DOHH2 (cell line): ENCODE measurements at regions not wholly inside any gene's neighbourhood (a gene's known extent, or its start where the extent isn't known, plus 50 kb on each side); places are given as distances from the start of the nearest gene placed in this dataset.

Source experiments
- H3F3A ChIP-seq: fragments of 200-600 bp; sonication (generic), shearing (Covaris generic); 2 replicates; pipeline ENCODE4 v1.6.0; 2016; ENCODE audit warnings: antibody characterized with exemption, mild to moderate bottlenecking; ENCODE audit not compliant: control insufficient read depth, insufficient read depth
- H3K27ac ChIP-seq: fragments of 200-600 bp; sonication (generic); 2 replicates; pipeline ENCODE4 v1.5.1; 2014; ENCODE audit warnings: low read depth, mild to moderate bottlenecking, low read length, moderate library complexity
- H3K27me3 ChIP-seq: fragments of 200-600 bp; sonication (generic); 2 replicates; pipeline ENCODE4 v1.6.1; 2014; ENCODE audit warnings: mild to moderate bottlenecking, low read length, mixed read lengths; ENCODE audit not compliant: control insufficient read depth
- H3K36me3 ChIP-seq: fragments of 200-600 bp; sonication (generic); 2 replicates; pipeline ENCODE4 v1.6.1; 2014; ENCODE audit warnings: mild to moderate bottlenecking, low read length, moderate library complexity, mixed read lengths; ENCODE audit not compliant: control insufficient read depth
- H3K4me1 ChIP-seq: fragments of 200-600 bp; sonication (generic); 2 replicates; pipeline ENCODE4 v1.6.1; 2014; ENCODE audit warnings: mild to moderate bottlenecking, low read length, mixed read lengths; ENCODE audit not compliant: control insufficient read depth
- H3K4me2 ChIP-seq: fragments of 200-600 bp; sonication (generic); 2 replicates; pipeline ENCODE4 v1.6.0; 2014; ENCODE audit warnings: mild to moderate bottlenecking, low read length, moderate library complexity
- H3K4me3 ChIP-seq: fragments of 200-600 bp; sonication (generic); 2 replicates; pipeline ENCODE4 v1.5.1; 2014; ENCODE audit warnings: mild to moderate bottlenecking, low read length, mixed read lengths
- H3K79me2 ChIP-seq: fragments of 200-600 bp; sonication (generic); 2 replicates; pipeline ENCODE4 v1.6.1; 2014; ENCODE audit warnings: mild to moderate bottlenecking, low read length, mixed read lengths; ENCODE audit not compliant: control insufficient read depth
- H3K9me2 ChIP-seq: fragments of 200-600 bp; sonication (generic); replicated peaks from 2 replicates; pipeline ENCODE4 v1.6.1; 2014; ENCODE audit warnings: mild to moderate bottlenecking, low read length, mixed read lengths; ENCODE audit not compliant: control insufficient read depth
- H3K9me3 ChIP-seq: fragments of 200-600 bp; sonication (generic); 2 replicates; pipeline ENCODE4 v1.6.1; 2014; ENCODE audit warnings: antibody characterized with exemption, low read length, mixed read lengths; ENCODE audit not compliant: control insufficient read depth, insufficient read depth
- H4K20me1 ChIP-seq: fragments of 200-600 bp; sonication (generic); 2 replicates; pipeline ENCODE4 v1.6.0; 2014; ENCODE audit warnings: low read depth, mild to moderate bottlenecking, antibody characterized with exemption, low read length, moderate library complexity; ENCODE audit not compliant: control insufficient read depth, insufficient read depth
- EZH2phosphoT487 ChIP-seq: fragments of 200-600 bp; sonication (generic); IDR thresholded peaks from 2 replicates; pipeline ENCODE4 v1.6.1; 2017; ENCODE audit warnings: borderline replicate concordance, mild to moderate bottlenecking, antibody characterized with exemption, low read length, moderate library complexity, mixed read lengths
- TF ChIP-seq, protein P1 (sequence below): fragments of 200-600 bp; sonication (generic); IDR thresholded peaks from one replicate; pipeline ENCODE4 v1.5.1; 2014; ENCODE audit warnings: antibody characterized with exemption, mild to moderate bottlenecking, low read depth, low read length; ENCODE audit not compliant: poor library complexity, severe bottlenecking

DNA sequence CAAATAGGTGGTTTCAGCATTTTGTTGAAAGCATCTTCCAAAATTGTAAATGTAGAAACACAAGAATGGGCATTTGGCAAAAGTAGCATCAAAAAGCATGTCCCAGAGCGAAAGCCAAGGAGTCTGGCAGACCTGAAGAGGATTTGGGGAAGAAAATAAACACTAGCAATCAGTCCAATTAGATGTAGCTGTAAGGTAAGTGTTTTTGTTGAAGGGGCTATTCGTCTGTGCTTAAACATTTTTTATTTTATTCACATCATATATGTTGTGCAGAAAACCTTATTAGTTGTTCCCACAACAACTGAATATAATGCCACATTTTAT is 954.1 kb upstream of the COX7C start:
- Histone ChIP-seq H3K4me3 (no peak overlapping the region), H3K27ac (no peak overlapping the region), H3F3A (no peaks in the 10 kb centered on the region), H3K27me3 (no peaks in the 10 kb centered on the region), H3K9me3 (no peaks in the 10 kb centered on the region), H3K36me3 (no peaks in the 10 kb centered on the region), H3K4me2 (no peak overlapping the region), H3K4me1 (no peaks in the 10 kb centered on the region), H3K9me2 (no peaks in the 10 kb centered on the region), H3K79me2 (no peaks in the 10 kb centered on the region), H4K20me1 (no peaks in the 10 kb centered on the region)
- TF ChIP-seq, protein P1, sequence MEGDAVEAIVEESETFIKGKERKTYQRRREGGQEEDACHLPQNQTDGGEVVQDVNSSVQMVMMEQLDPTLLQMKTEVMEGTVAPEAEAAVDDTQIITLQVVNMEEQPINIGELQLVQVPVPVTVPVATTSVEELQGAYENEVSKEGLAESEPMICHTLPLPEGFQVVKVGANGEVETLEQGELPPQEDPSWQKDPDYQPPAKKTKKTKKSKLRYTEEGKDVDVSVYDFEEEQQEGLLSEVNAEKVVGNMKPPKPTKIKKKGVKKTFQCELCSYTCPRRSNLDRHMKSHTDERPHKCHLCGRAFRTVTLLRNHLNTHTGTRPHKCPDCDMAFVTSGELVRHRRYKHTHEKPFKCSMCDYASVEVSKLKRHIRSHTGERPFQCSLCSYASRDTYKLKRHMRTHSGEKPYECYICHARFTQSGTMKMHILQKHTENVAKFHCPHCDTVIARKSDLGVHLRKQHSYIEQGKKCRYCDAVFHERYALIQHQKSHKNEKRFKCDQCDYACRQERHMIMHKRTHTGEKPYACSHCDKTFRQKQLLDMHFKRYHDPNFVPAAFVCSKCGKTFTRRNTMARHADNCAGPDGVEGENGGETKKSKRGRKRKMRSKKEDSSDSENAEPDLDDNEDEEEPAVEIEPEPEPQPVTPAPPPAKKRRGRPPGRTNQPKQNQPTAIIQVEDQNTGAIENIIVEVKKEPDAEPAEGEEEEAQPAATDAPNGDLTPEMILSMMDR: no peak
- no peak for TF ChIP-seq EZH2phosphoT487

DNA sequence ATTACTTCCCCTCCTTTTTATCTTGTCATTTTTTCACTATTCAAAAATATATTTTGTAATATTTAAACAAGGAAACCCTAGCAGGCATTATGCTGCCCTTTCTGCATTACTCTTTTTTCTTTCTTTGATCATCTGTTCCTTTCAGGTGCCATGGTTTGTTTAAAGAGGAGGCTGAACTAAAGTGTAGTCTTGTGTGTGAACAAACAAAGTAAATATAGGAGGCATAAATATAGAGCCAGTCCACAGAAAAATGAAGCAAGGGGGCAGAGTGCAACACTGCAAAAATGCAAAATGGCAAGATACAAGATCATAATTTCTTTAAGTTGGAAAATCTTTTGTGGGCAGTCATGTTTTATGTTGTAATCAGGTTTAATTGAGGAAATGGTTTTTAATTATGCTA is 947.3 kb upstream of the COX7C start:
- H3K4me2 ChIP-seq: no peak overlapping the region
- no peaks in the 10 kb centered on the region for H3K9me2 ChIP-seq
- no peaks in the 10 kb centered on the region for H3K27me3 ChIP-seq
- H3K79me2 ChIP-seq: no peaks in the 10 kb centered on the region
- H3K36me3 ChIP-seq: no peaks in the 10 kb centered on the region
- H3K9me3 ChIP-seq: no peaks in the 10 kb centered on the region
- TF ChIP-seq EZH2phosphoT487: no peak
- TF ChIP-seq, protein P1: no peak
- H3F3A ChIP-seq: no peaks in the 10 kb centered on the region
- no peak overlapping the region for H3K4me3 ChIP-seq
- no peaks in the 10 kb centered on the region for H3K4me1 ChIP-seq
- no peak overlapping the region for H3K27ac ChIP-seq
- no peaks in the 10 kb centered on the region for H4K20me1 ChIP-seq

DNA sequence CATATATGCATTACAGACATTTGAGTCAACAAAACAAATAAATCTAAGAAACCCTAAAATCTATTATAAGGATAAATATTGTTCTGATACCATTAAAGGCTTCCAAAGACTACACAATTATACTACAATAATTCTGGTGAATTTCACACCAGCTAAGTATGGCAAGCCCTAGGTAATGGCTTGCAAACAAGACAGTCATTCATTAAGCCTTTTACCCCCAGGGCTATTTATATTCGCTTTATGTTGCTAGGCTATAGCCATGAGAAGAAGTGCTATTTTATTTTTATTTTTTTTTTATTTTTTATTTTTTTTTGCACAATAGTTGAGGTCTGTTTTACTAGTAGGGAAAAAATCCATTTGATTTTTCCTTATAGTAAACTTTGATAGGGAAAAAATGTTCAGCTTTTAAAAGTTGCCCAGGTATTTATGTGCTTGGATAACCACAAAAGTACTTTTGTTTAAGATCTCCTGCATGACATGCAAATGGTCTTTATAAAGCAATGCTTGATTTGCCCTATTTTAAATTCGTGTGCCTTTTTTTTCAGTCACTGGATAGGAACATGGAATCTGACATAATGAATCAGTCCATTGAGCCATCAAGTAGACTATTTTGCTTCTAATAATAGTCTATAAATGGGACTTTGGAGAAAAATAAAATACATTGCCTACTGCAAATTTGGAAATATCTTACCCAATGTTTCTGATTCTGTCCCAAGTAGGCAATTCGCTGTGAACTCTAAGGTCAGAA is 946.3 kb upstream of the COX7C start:
- Histone ChIP-seq H3K9me2 (no peaks in the 10 kb centered on the region), H3F3A (no peaks in the 10 kb centered on the region), H3K36me3 (no peaks in the 10 kb centered on the region), H3K9me3 (no peaks in the 10 kb centered on the region), H3K79me2 (no peaks in the 10 kb centered on the region), H3K4me2 (no peak overlapping the region), H4K20me1 (no peaks in the 10 kb centered on the region), H3K27ac (no peak overlapping the region), H3K4me3 (no peak overlapping the region), H3K4me1 (no peaks in the 10 kb centered on the region), H3K27me3 (no peaks in the 10 kb centered on the region)
- TF ChIP-seq, protein P1: no peak
- TF ChIP-seq EZH2phosphoT487: no peak
